Kidney capillary endothelial cell (primary cell): ENCODE measurements at regions not wholly inside any gene's neighbourhood (a gene's known extent, or its start where the extent isn't known, plus 50 kb on each side); places are given as distances from the start of the nearest gene placed in this dataset.

Experiments
- DNase-seq: peaks from one replicate; pipeline ENCODE4 v3.0.0-alpha.2; 2018; ENCODE audit warnings: low spot score

- no peak for DNase-seq
Observed at GRCh38 chr13:88883741-88884140, 1212.6 kb downstream of the SLITRK5 start.

- no peak for DNase-seq
Observed at GRCh38 chr13:88887045-88887662, 1216.0 kb downstream of the SLITRK5 start.

- no peak for DNase-seq
Observed at GRCh38 chr13:88895261-88895941, 1224.2 kb downstream of the SLITRK5 start.

GRCh38 chr13:88896466-88896865 lies 1225.3 kb downstream of the SLITRK5 start:
- DNase-seq = no peak

GRCh38 chr13:88908961-88909441 lies 1237.8 kb downstream of the SLITRK5 start:
- no peak for DNase-seq

GRCh38 chr13:88919970-88920628 lies 1248.9 kb downstream of the SLITRK5 start:
- DNase-seq = no peak

- DNase-seq = no peak
Observed at GRCh38 chr13:88925954-88926353, 1254.8 kb downstream of the SLITRK5 start.

- DNase-seq = no peak
Observed at GRCh38 chr13:88926890-88927502, 1255.8 kb downstream of the SLITRK5 start.

- no peak for DNase-seq
Observed at GRCh38 chr13:88932950-88933349, 1261.8 kb downstream of the SLITRK5 start.

- no peak for DNase-seq
Observed at GRCh38 chr13:88937384-88937783, 1266.2 kb downstream of the SLITRK5 start.

- DNase-seq = no peak
Observed at GRCh38 chr13:88945793-88946192, 1274.6 kb downstream of the SLITRK5 start.

GRCh38 chr13:88948501-88948900 lies 1277.3 kb downstream of the SLITRK5 start:
- no peak for DNase-seq

GRCh38 chr13:88958821-88959220 lies 1287.7 kb downstream of the SLITRK5 start:
- DNase-seq = no peak

GRCh38 chr13:88976466-88976865 lies 1305.3 kb downstream of the SLITRK5 start:
- DNase-seq = no peak

GRCh38 chr13:88978607-88979006 lies 1307.4 kb downstream of the SLITRK5 start:
- no peak for DNase-seq

- no peak for DNase-seq
Observed at GRCh38 chr13:88979465-88980175, 1308.4 kb downstream of the SLITRK5 start.

- DNase-seq = no peak
Observed at GRCh38 chr13:89003656-89004055, 1332.5 kb downstream of the SLITRK5 start.

GRCh38 chr13:89011615-89012014 lies 1340.4 kb downstream of the SLITRK5 start:
- DNase-seq = no peak

- no peak for DNase-seq
Observed at GRCh38 chr13:89027694-89028306, 1356.6 kb downstream of the SLITRK5 start.

- no peak for DNase-seq
Observed at GRCh38 chr13:89029062-89029461, 1357.9 kb downstream of the SLITRK5 start.

- no peak for DNase-seq
Observed at GRCh38 chr13:89034015-89034414, 1362.8 kb downstream of the SLITRK5 start.

GRCh38 chr13:89052699-89053098 lies 1381.5 kb downstream of the SLITRK5 start:
- no peak for DNase-seq
